ENCODE measurements at regions not wholly inside any gene's neighbourhood (a gene's known extent, or its start where the extent isn't known, plus 50 kb on each side); places are given as distances from the start of the nearest gene placed in this dataset.

DNA sequence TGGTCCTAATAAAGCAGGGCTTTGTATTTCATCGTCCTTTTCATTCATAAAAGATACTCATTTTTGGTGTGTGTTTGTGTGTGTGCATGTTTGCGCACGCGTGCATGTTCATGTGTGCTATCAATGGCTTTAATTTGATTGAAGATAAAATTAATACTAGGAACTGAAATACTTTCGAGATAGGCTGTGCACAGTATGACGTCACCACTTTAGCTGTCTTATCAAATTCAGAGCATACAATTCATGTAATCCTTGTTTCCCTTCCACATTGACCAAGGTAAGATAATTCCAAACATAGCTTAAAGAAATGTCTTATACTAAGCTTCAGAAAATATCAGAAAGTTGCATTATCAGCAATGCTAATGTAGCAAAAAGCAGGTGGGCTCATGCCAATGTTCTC lies 113.6 kb upstream of the CYYR1 start:
- TF ChIP-seq ZNF121 (tag by site-specific recombination; IDR thresholded peaks at IDR 0.05) (no peak), PATZ1 (tag by site-specific recombination; IDR thresholded peaks at IDR 0.05) (no peak), YY2 (tag by site-specific recombination; IDR thresholded peaks at IDR 0.05) (no peak), YY1 (tag by site-specific recombination; IDR thresholded peaks at IDR 0.05) (no peak), ZNF785 (tag by site-specific recombination; IDR thresholded peaks at IDR 0.05) (no peak), MYNN (tag by site-specific recombination; IDR thresholded peaks at IDR 0.05; ENCODE audit: borderline replicate concordance) (no peak), GLI4 (tag by site-specific recombination; IDR thresholded peaks at IDR 0.05) (no peak), IKZF3 (tag by site-specific recombination; IDR thresholded peaks at IDR 0.05) (no peak), PRDM10 (tag by site-specific recombination; IDR thresholded peaks at IDR 0.05) (no peak), ZNF548 (tag by site-specific recombination; IDR thresholded peaks at IDR 0.05) (no peak), ZNF10 (tag by site-specific recombination; IDR thresholded peaks at IDR 0.05) (no peak), ZNF510 (tag by site-specific recombination; IDR thresholded peaks at IDR 0.05; ENCODE audit: insufficient replicate concordance) (no peak)
- TF ChIP-seq, protein P1, sequence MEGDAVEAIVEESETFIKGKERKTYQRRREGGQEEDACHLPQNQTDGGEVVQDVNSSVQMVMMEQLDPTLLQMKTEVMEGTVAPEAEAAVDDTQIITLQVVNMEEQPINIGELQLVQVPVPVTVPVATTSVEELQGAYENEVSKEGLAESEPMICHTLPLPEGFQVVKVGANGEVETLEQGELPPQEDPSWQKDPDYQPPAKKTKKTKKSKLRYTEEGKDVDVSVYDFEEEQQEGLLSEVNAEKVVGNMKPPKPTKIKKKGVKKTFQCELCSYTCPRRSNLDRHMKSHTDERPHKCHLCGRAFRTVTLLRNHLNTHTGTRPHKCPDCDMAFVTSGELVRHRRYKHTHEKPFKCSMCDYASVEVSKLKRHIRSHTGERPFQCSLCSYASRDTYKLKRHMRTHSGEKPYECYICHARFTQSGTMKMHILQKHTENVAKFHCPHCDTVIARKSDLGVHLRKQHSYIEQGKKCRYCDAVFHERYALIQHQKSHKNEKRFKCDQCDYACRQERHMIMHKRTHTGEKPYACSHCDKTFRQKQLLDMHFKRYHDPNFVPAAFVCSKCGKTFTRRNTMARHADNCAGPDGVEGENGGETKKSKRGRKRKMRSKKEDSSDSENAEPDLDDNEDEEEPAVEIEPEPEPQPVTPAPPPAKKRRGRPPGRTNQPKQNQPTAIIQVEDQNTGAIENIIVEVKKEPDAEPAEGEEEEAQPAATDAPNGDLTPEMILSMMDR (tag by site-specific recombination; IDR thresholded peaks at IDR 0.05) = no peak
